HCT116 (cell line): ENCODE measurements at regions not wholly inside any gene's neighbourhood (a gene's known extent, or its start where the extent isn't known, plus 50 kb on each side); places are given as distances from the start of the nearest gene placed in this dataset.

ENCODE experiments used
- ATAC-seq: fragments of 200-7000 bp; cut with Tn5 transposase; 2 replicates; pipeline ENCODE4 v1.9.1; 2020; ENCODE audit warnings: mild to moderate bottlenecking, moderate library complexity
- BruUV-seq: library from RNA; stranded (reverse); fragments of 400-500 nt; replicated peaks from 2 replicates; lab custom pipeline; 2021; lab: Mats Ljungman, UMichigan
- CTCF ChIA-PET: fragments of 300-600 bp; sonication (Branson Sonifier 250); formaldehyde crosslinking; loops from one replicate; lab custom pipeline; 2021; ENCODE audit warnings: antibody characterized with exemption; lab: Charles Lee
- POLR2A ChIA-PET: fragments of 300-600, 350-600 bp; sonication (Branson Sonifier 250); formaldehyde crosslinking; loops from one replicate; lab custom pipeline; 2021; ENCODE audit warnings: antibody characterized with exemption; lab: Charles Lee
- RAD21 ChIA-PET, 2 experiments: fragments of 300-600 bp; sonication (Branson Sonifier 250); formaldehyde crosslinking; loops; one replicate each; lab custom pipeline; 2023; ENCODE audit warnings: low total read pairs in 2 of 2; ENCODE audit not compliant: uncharacterized antibody in 2 of 2, unreplicated experiment in 2 of 2, low non-redundant PET in 1 of 2; lab: Charles Lee
- DNase-seq: peaks from one replicate; pipeline ENCODE4 v3.0.0-alpha.2; 2010; ENCODE audit warnings: low read depth, low spot score
- H2AFZ ChIP-seq: fragments of 200-600 bp; shearing (Covaris generic), sonication (generic); 2 replicates; pipeline ENCODE4 v1.6.1; 2017; ENCODE audit warnings: low read depth, mixed run types, mixed read lengths, antibody characterized with exemption, low read length; ENCODE audit not compliant: poor library complexity, severe bottlenecking
- H3K27ac ChIP-seq: 2 replicates; pipeline ENCODE4 v1.5.1; 2012; ENCODE audit warnings: low read depth, low read length
- H3K27me3 ChIP-seq: fragments of 200-600 bp; sonication (generic); 2 replicates; pipeline ENCODE4 v1.6.1; 2016; ENCODE audit warnings: mixed run types, low read length, mixed read lengths; ENCODE audit not compliant: insufficient read depth
- H3K36me3 ChIP-seq, 2 experiments: fragments of 200-500 bp in 1 of 2; fragments of 200-600 bp in 1 of 2; sonication (Bioruptor generic) in 1 of 2; sonication (generic) in 1 of 2; 2 replicates each; pipeline versions ENCODE4 v1.5.1 to v1.6.1; 2014 to 2016; ENCODE audit warnings: low read length in 2 of 2, inconsistent platforms in 1 of 2, mixed read lengths in 1 of 2, mixed run types in 1 of 2; ENCODE audit not compliant: insufficient read depth in 2 of 2, control insufficient read depth in 1 of 2
- H3K4me1 ChIP-seq, 2 experiments: fragments of 200-600 bp in 1 of 2; sonication (generic) in 1 of 2; 2 replicates each; pipeline versions ENCODE4 v1.5.1 to v1.6.1; 2012 to 2017; ENCODE audit warnings: low read length in 2 of 2, inconsistent platforms in 1 of 2, mild to moderate bottlenecking in 1 of 2, mixed read lengths in 1 of 2, mixed run types in 1 of 2, moderate library complexity in 1 of 2; ENCODE audit not compliant: insufficient read depth in 2 of 2, control insufficient read depth in 1 of 2
- H3K4me2 ChIP-seq: fragments of 200-600 bp; sonication (generic); 2 replicates; pipeline ENCODE4 v1.6.1; 2017; ENCODE audit warnings: mixed run types, low read length, mixed read lengths
- H3K4me3 ChIP-seq, 2 experiments: fragments of 200-600 bp in 1 of 2; sonication (generic) in 1 of 2; replicated peaks in 1 of 2; 2 replicates each; pipeline ENCODE4 v1.5.1; 2011 to 2016; ENCODE audit warnings: low read length in 2 of 2, control low read depth in 1 of 2, low read depth in 1 of 2, mild to moderate bottlenecking in 1 of 2, mixed read lengths in 1 of 2, mixed run types in 1 of 2
- H3K79me2 ChIP-seq: fragments of 200-600 bp; sonication (generic); 2 replicates; pipeline ENCODE4 v1.6.1; 2017; ENCODE audit warnings: mild to moderate bottlenecking, mixed run types, low read length, moderate library complexity, mixed read lengths; ENCODE audit not compliant: insufficient read depth
- H3K9ac ChIP-seq: fragments of 200-600 bp; sonication (generic); 2 replicates; pipeline ENCODE4 v1.6.1; 2016; ENCODE audit warnings: low read length, mixed read lengths
- H3K9me2 ChIP-seq: fragments of 200-600 bp; sonication (generic), shearing (Covaris generic); 2 replicates; pipeline ENCODE4 v1.6.1; 2017; ENCODE audit warnings: mixed run types, mild to moderate bottlenecking, moderate library complexity; ENCODE audit not compliant: insufficient read depth
- H3K9me3 ChIP-seq, 2 experiments: fragments of 200-500 bp in 1 of 2; fragments of 200-600 bp in 1 of 2; sonication (Bioruptor generic) in 1 of 2; sonication (generic) in 1 of 2; 2 replicates each; pipeline ENCODE4 v1.6.1; 2014 to 2017; ENCODE audit warnings: low read length in 2 of 2, mixed read lengths in 2 of 2, inconsistent platforms in 1 of 2, low read depth in 1 of 2, mild to moderate bottlenecking in 1 of 2, mixed run types in 1 of 2, moderate library complexity in 1 of 2; ENCODE audit not compliant: control insufficient read depth in 1 of 2, insufficient read depth in 1 of 2
- H4K20me1 ChIP-seq: fragments of 200-600 bp; sonication (generic), shearing (Covaris generic); 2 replicates; pipeline ENCODE4 v1.6.1; 2017; ENCODE audit warnings: mixed run types, mild to moderate bottlenecking, moderate library complexity; ENCODE audit not compliant: insufficient read depth
- CEBPB ChIP-seq: IDR thresholded peaks from 2 replicates; pipeline ENCODE4 v1.6.1; 2012; ENCODE audit warnings: low read depth
- ELF1 ChIP-seq: IDR thresholded peaks from 2 replicates; pipeline ENCODE4 v1.6.1; 2012; ENCODE audit warnings: low read depth, borderline replicate concordance
- EZH2 ChIP-seq: fragments of 200-600 bp; sonication (generic); IDR thresholded peaks from 2 replicates; pipeline ENCODE4 v1.6.1; 2017; ENCODE audit warnings: antibody characterized with exemption, mixed run types
- FOSL1 ChIP-seq: IDR thresholded peaks from 2 replicates; pipeline ENCODE4 v1.6.1; 2012; ENCODE audit warnings: low read depth
- POLR2A ChIP-seq: IDR thresholded peaks from 2 replicates; pipeline ENCODE4 v1.7.0; 2011; ENCODE audit warnings: borderline replicate concordance; ENCODE audit not compliant: insufficient read depth, insufficient read length; ENCODE audit errors: extremely low read depth
- REST ChIP-seq: IDR thresholded peaks from 2 replicates; pipeline ENCODE4 v1.6.1; 2012; ENCODE audit warnings: low read depth
- TCF7L2 ChIP-seq: IDR thresholded peaks from 2 replicates; pipeline ENCODE4 v1.7.0; 2011; ENCODE audit warnings: borderline replicate concordance, inconsistent platforms; ENCODE audit not compliant: insufficient read depth, insufficient read length; ENCODE audit errors: extremely low read depth
- ZNF274 ChIP-seq: fragments of 200-500 bp; sonication (Bioruptor generic); IDR thresholded peaks from 2 replicates; pipeline ENCODE4 v1.6.1; 2014; ENCODE audit warnings: mild to moderate bottlenecking, low read depth, low read length, inconsistent platforms
- intact Hi-C: fragments of 100-400 bp; cut with micrococcal nuclease; formaldehyde crosslinking; loops from 2 replicates; pipeline ENCODE4 v1.10.0; 2022

GRCh38 chr9:570187-570586, 271.3 kb upstream of the DMRT1 start:
- ChIA-PET RAD21 (no interaction called here), CTCF (no interaction called here), POLR2A (no interaction called here)
- H3K79me2 ChIP-seq: peaks cover 4% of the 10 kb centered on the region; the same call in 1 of the 2 replicates
- no peak overlapping the region for H3K4me3 ChIP-seq
- H3K9me2 ChIP-seq: no peaks in the 10 kb centered on the region
- ATAC-seq (no peak), DNase-seq (no peak)
- H3K27me3 ChIP-seq: no peaks in the 10 kb centered on the region
- TF ChIP-seq ELF1: no peak
- TF ChIP-seq EZH2: no peak
- TF ChIP-seq CEBPB: no peak
- no peak for TF ChIP-seq FOSL1
- TF ChIP-seq REST: no peak
- no peak for TF ChIP-seq TCF7L2
- no peak for TF ChIP-seq POLR2A
- no peak for TF ChIP-seq ZNF274
- no peaks in the 10 kb centered on the region for H3K36me3 ChIP-seq
- no peaks in the 10 kb centered on the region for H3K4me1 ChIP-seq
- intact Hi-C loops: no loop called here
- H4K20me1 ChIP-seq: no peaks in the 10 kb centered on the region
- no TSS peak for BruUV-seq
- no peak overlapping the region for H3K27ac ChIP-seq
- no peak overlapping the region for H3K4me2 ChIP-seq
- H3K9ac ChIP-seq: no peak overlapping the region
- no peaks in the 10 kb centered on the region for H3K9me3 ChIP-seq
- H2AFZ ChIP-seq: no peak overlapping the region
